ENCODE measurements at regions not wholly inside any gene's neighbourhood (a gene's known extent, or its start where the extent isn't known, plus 50 kb on each side); places are given as distances from the start of the nearest gene placed in this dataset.

- DNase-seq (ENCODE audit: low spot score) = no peak
Observed at GRCh38 chr11:129266536-129266935, 74.4 kb upstream of the ARHGAP32 start.

GRCh38 chr11:129265125-129265788 lies 73.1 kb upstream of the ARHGAP32 start:
- no peak for DNase-seq (ENCODE audit: low spot score)

GRCh38 chr11:129264114-129264513 lies 72.0 kb upstream of the ARHGAP32 start:
- DNase-seq (ENCODE audit: low spot score) = no peak

GRCh38 chr11:129260750-129261149 lies 68.6 kb upstream of the ARHGAP32 start:
- DNase-seq (ENCODE audit: low spot score) = no peak

- DNase-seq (ENCODE audit: low spot score) = no peak
Observed at GRCh38 chr11:129259931-129260348, 67.8 kb upstream of the ARHGAP32 start.

- DNase-seq (ENCODE audit: low spot score) = no peak
Observed at GRCh38 chr11:129258205-129258604, 66.1 kb upstream of the ARHGAP32 start.

- no peak for DNase-seq (ENCODE audit: low spot score)
Observed at GRCh38 chr11:129257512-129257911, 65.4 kb upstream of the ARHGAP32 start.

GRCh38 chr11:129252621-129253020 lies 60.5 kb upstream of the ARHGAP32 start:
- no peak for DNase-seq (ENCODE audit: low spot score)

GRCh38 chr11:129251067-129251466 lies 58.9 kb upstream of the ARHGAP32 start:
- DNase-seq (ENCODE audit: low spot score) = no peak

GRCh38 chr11:129249923-129250322 lies 57.8 kb upstream of the ARHGAP32 start:
- DNase-seq (ENCODE audit: low spot score) = no peak

GRCh38 chr11:129249351-129249750 lies 57.2 kb upstream of the ARHGAP32 start:
- no peak for DNase-seq (ENCODE audit: low spot score)

GRCh38 chr11:129248618-129249017 lies 56.5 kb upstream of the ARHGAP32 start:
- no peak for DNase-seq (ENCODE audit: low spot score)

- DNase-seq (ENCODE audit: low spot score) = peak; percentile 2
Observed at GRCh38 chr11:129247135-129247534, 55.0 kb upstream of the ARHGAP32 start.

- DNase-seq (ENCODE audit: low spot score) = no peak
Observed at GRCh38 chr11:129242855-129243254, 50.7 kb upstream of the ARHGAP32 start.
